HG03159 (cell line): ENCODE measurements at regions not wholly inside any gene's neighbourhood (a gene's known extent, or its start where the extent isn't known, plus 50 kb on each side); places are given as distances from the start of the nearest gene placed in this dataset.

ENCODE experiments used
- ATAC-seq: cut with Tn5 transposase; IDR thresholded peaks from one replicate; pipeline ENCODE4 v1.9.1; 2021; ENCODE audit warnings: mild to moderate bottlenecking, moderate library complexity; ENCODE audit not compliant: unreplicated experiment

GRCh38 chr4:125070861-125071260, 243.9 kb upstream of the FAT4 start:
- no peak for ATAC-seq

GRCh38 chr4:125062115-125063050, 252.4 kb upstream of the FAT4 start:
- ATAC-seq, result no peak

- ATAC-seq, result no peak
These were observed 254.4 kb upstream of the FAT4 start for GRCh38 chr4:125060376-125060775.

GRCh38 chr4:125049711-125050110, 265.0 kb upstream of the FAT4 start:
- ATAC-seq, result no peak

GRCh38 chr4:125045311-125045710, 269.4 kb upstream of the FAT4 start:
- ATAC-seq, result no peak

- no peak for ATAC-seq
These were observed 269.9 kb upstream of the FAT4 start for GRCh38 chr4:125044886-125045285.

- ATAC-seq, result no peak
These were observed 271.3 kb upstream of the FAT4 start for GRCh38 chr4:125043486-125043885.

- ATAC-seq, result no peak
These were observed 272.7 kb upstream of the FAT4 start for GRCh38 chr4:125042041-125042440.

GRCh38 chr4:125041372-125041930, 273.3 kb upstream of the FAT4 start:
- ATAC-seq, result no peak

- no peak for ATAC-seq
These were observed 275.2 kb upstream of the FAT4 start for GRCh38 chr4:125039550-125039949.

GRCh38 chr4:125022855-125023501, 291.8 kb upstream of the FAT4 start:
- ATAC-seq, result no peak

GRCh38 chr4:125021189-125021588, 293.6 kb upstream of the FAT4 start:
- no peak for ATAC-seq

- ATAC-seq, result no peak
These were observed 294.4 kb upstream of the FAT4 start for GRCh38 chr4:125020089-125021034.

GRCh38 chr4:125016892-125017299, 297.9 kb upstream of the FAT4 start:
- no peak for ATAC-seq

- no peak for ATAC-seq
These were observed 300.9 kb upstream of the FAT4 start for GRCh38 chr4:125013891-125014290.

- ATAC-seq, result no peak
These were observed 299.1 kb upstream of the ANKRD50 start for GRCh38 chr4:125011646-125012045.

GRCh38 chr4:125010796-125011503, 298.4 kb upstream of the ANKRD50 start:
- no peak for ATAC-seq

- no peak for ATAC-seq
These were observed 296.1 kb upstream of the ANKRD50 start for GRCh38 chr4:125008676-125009075.

- no peak for ATAC-seq
These were observed 292.1 kb upstream of the ANKRD50 start for GRCh38 chr4:125004676-125005075.

GRCh38 chr4:125003840-125004239, 291.3 kb upstream of the ANKRD50 start:
- ATAC-seq, result no peak
